ENCODE measurements at regions not wholly inside any gene's neighbourhood (a gene's known extent, or its start where the extent isn't known, plus 50 kb on each side); places are given as distances from the start of the nearest gene placed in this dataset.
"Not testable (repeated sequence)": the region's sequence is repeated elsewhere in the genome, so short reads cannot be mapped to it uniquely, and the experiment has no call there.

- no peak overlapping the region for H3K27ac Mint-ChIP-seq
- ATAC-seq (peak; percentile 14 to 17), DNase-seq (ENCODE audit: low spot score in 2 of 2) (no peak)
- H3K9me3 Mint-ChIP-seq, result no peaks in the 10 kb centered on the region
- peaks cover 0 to 5% of the 10 kb centered on the region in 2 donors for H3K36me3 Mint-ChIP-seq
Measured at GRCh38 chr13:44136696-44137268, 236.8 kb upstream of the SERP2 start.

DNA sequence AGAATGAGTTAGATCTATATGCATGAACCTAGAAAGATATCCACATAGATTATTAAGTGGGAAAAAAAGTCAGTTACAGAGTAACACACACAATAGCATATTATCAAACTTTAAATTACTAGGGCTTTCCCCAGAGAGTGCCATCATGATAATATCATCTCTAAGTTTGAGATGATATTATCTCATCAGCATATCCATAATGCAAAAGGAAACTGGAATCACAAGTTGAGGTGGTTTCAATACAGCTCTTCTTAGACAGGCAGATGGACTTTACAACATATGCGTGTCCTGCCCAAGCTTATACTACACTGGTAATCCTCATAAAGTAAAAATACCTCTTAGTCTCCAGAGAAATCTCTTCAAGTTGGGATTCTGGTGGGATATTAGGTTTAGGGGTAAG is 236.2 kb upstream of the SERP2 start:
- H3K27ac Mint-ChIP-seq, result no peak overlapping the region
- DNase-seq (ENCODE audit: low spot score in 2 of 2) (no peak), ATAC-seq (no peak)
- peaks cover 0 to 6% of the 10 kb centered on the region in 2 donors for H3K36me3 Mint-ChIP-seq
- no peaks in the 10 kb centered on the region for H3K9me3 Mint-ChIP-seq

DNA sequence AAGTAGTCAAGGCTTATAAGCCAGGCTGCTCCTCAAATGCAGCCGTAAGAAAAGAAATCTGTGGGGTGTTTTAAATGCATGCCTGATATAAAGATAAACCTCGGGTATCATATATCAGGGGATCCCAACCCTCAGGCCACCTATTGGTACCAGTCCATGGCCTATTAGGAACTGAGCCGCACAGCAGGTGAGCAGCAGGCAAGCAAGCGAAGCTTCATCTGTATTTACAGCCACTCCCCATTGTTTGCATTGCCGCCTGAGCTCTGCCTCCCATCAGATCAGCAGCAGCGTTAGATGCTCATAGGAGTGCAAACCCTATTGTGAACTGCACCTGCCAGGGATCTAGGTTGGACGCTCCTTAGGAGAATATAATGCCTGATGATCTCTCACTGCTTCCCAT is 233.5 kb upstream of the SERP2 start:
- ATAC-seq (no peak), DNase-seq (ENCODE audit: low spot score in 2 of 2) (no peak)
- peaks cover 0 to 6% of the 10 kb centered on the region in 2 donors for H3K36me3 Mint-ChIP-seq
- H3K27ac Mint-ChIP-seq, result no peak overlapping the region
- H3K9me3 Mint-ChIP-seq, result no peaks in the 10 kb centered on the region

GRCh38 chr13:44140888-44141724 is 232.5 kb upstream of the SERP2 start:
- DNase-seq (ENCODE audit: low spot score in 2 of 2) (peak in 1 of 2 donors; percentile 14), ATAC-seq (no peak)
- H3K27ac Mint-ChIP-seq, result peak overlapping the region; percentile 96
- no peaks in the 10 kb centered on the region for H3K9me3 Mint-ChIP-seq
- H3K36me3 Mint-ChIP-seq, result peaks cover 0 to 6% of the 10 kb centered on the region in 2 donors

- Mint-ChIP-seq H3K9me3 (no peaks in the 10 kb centered on the region), H3K27ac (peak overlapping the region; percentile 96), H3K36me3 (peaks cover 0 to 6% of the 10 kb centered on the region in 2 donors)
- peak; percentile 98 for DNase-seq (ENCODE audit: low spot score in 2 of 2)
- peak; percentile 100 for ATAC-seq
Measured at GRCh38 chr13:44141725-44142539, 231.7 kb upstream of the SERP2 start.

- Mint-ChIP-seq H3K36me3 (peaks cover 0 to 6% of the 10 kb centered on the region in 2 donors), H3K9me3 (no peaks in the 10 kb centered on the region), H3K27ac (peak overlapping the region; percentile 96)
- DNase-seq (ENCODE audit: low spot score in 2 of 2), result no peak
- ATAC-seq, result no peak
Measured at GRCh38 chr13:44142540-44142867, 231.1 kb upstream of the SERP2 start.

- Mint-ChIP-seq H3K36me3 (peaks cover 0 to 6% of the 10 kb centered on the region in 2 donors), H3K27ac (peak overlapping the region; percentile 96), H3K9me3 (no peaks in the 10 kb centered on the region)
- DNase-seq (ENCODE audit: low spot score in 2 of 2), result no peak
- ATAC-seq, result no peak
Measured at GRCh38 chr13:44142941-44143665, 230.5 kb upstream of the SERP2 start.

DNA sequence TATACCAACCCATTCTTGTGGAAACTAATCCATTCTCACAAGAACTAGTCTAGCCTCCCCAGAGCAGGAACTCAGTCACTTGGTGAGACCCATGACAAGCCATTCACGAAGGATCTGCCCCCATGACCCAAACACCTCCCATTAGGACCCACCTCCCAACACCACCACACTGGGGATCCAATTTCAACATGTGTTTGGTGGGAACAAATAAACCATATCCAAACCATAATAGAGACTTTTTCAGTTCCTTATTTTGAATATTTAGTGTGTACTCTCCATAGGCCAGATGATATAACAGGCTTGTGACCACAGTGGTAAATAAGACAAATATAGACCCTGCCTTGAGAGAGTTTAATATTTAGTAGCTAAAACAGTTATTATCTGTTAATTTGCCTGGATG is 227.5 kb upstream of the SERP2 start:
- H3K36me3 Mint-ChIP-seq, result peaks cover 0 to 6% of the 10 kb centered on the region in 2 donors
- H3K27ac Mint-ChIP-seq, result no peak overlapping the region
- ATAC-seq (no peak), DNase-seq (ENCODE audit: low spot score in 2 of 2) (no peak)
- no peaks in the 10 kb centered on the region for H3K9me3 Mint-ChIP-seq

DNA sequence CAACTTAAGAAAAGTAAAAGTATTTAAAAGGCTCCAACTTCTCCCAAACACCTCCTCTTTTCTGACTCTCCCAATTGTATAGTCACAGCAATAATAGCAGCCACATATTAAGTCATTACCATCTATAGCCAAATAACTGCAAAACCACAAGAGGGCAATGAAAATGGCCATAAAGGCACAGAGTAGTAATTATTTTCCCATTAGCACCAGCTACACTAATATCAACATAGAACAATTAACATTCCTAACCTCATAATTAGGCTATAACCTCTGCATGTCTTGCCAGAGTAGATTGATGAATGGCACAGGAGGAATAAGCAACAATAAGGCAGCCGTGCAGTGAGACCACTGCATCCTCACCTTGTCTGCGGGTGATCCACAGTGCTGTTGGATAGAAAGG is 226.4 kb upstream of the SERP2 start:
- Mint-ChIP-seq H3K36me3 (no peaks in the 10 kb centered on the region), H3K9me3 (no peaks in the 10 kb centered on the region), H3K27ac (no peak overlapping the region)
- ATAC-seq (no peak), DNase-seq (ENCODE audit: low spot score in 2 of 2) (no peak)

DNA sequence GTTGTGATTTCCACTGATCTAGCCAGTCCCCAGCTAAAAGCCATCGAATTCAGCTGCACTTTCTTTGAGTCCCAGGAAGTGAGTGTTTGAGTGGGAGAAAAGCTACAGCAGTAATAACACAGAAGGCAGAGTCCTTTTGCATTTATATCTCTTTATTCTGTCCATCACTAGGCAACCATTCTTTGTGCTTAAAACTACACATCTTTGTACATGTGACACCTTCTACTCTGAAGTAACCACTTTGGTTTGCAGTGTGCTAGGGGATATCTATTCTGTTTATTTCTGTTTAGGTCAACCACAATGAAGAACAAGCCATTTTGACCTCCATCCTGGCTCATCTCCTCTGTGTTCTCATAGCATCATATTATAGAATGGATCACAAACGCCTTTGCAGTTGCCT is 226.0 kb upstream of the SERP2 start:
- H3K27ac Mint-ChIP-seq, result no peak overlapping the region
- no peaks in the 10 kb centered on the region for H3K9me3 Mint-ChIP-seq
- H3K36me3 Mint-ChIP-seq, result no peaks in the 10 kb centered on the region
- ATAC-seq (no peak), DNase-seq (ENCODE audit: low spot score in 2 of 2) (no peak)

- ATAC-seq, result no peak
- Mint-ChIP-seq H3K9me3 (no peaks in the 10 kb centered on the region), H3K27ac (no peak overlapping the region), H3K36me3 (no peaks in the 10 kb centered on the region)
- DNase-seq (ENCODE audit: low spot score in 2 of 2), result no peak
Measured at GRCh38 chr13:44148159-44148914, 225.3 kb upstream of the SERP2 start.

GRCh38 chr13:44149231-44149630 is 224.4 kb upstream of the SERP2 start:
- not testable (repeated sequence) for H3K9me3 Mint-ChIP-seq; DNase-seq (ENCODE audit: low spot score in 2 of 2)

GRCh38 chr13:44149821-44150220 is 223.8 kb upstream of the SERP2 start:
- no peaks in the 10 kb centered on the region for H3K36me3 Mint-ChIP-seq
- H3K27ac Mint-ChIP-seq, result no peak overlapping the region
- ATAC-seq, result no peak
- DNase-seq (ENCODE audit: low spot score in 2 of 2), result no peak
- H3K9me3 Mint-ChIP-seq, result no peaks in the 10 kb centered on the region

More at GRCh38 chr13:44149231-44149630, 224.4 kb upstream of the SERP2 start:
- not testable (repeated sequence) for H3K36me3 Mint-ChIP-seq, ATAC-seq, H3K27ac Mint-ChIP-seq

- DNase-seq (ENCODE audit: low spot score in 2 of 2) (no peak), ATAC-seq (no peak)
- no peaks in the 10 kb centered on the region for H3K36me3 Mint-ChIP-seq
- H3K27ac Mint-ChIP-seq, result no peak overlapping the region
- H3K9me3 Mint-ChIP-seq, result no peaks in the 10 kb centered on the region
Measured at GRCh38 chr13:44151474-44151873, 222.2 kb upstream of the SERP2 start.

GRCh38 chr13:44153496-44153895 is 220.1 kb upstream of the SERP2 start:
- DNase-seq (ENCODE audit: low spot score in 2 of 2), result no peak
- no peak for ATAC-seq
- H3K27ac Mint-ChIP-seq, result no peak overlapping the region
- H3K36me3 Mint-ChIP-seq, result no peaks in the 10 kb centered on the region
- no peaks in the 10 kb centered on the region for H3K9me3 Mint-ChIP-seq
